DND-41 (cell line): ENCODE measurements at regions not wholly inside any gene's neighbourhood (a gene's known extent, or its start where the extent isn't known, plus 50 kb on each side); places are given as distances from the start of the nearest gene placed in this dataset.

Source experiments
- CTCF ChIP-seq: IDR thresholded peaks from 2 replicates; pipeline ENCODE4 v1.5.1; 2012; ENCODE audit warnings: borderline replicate concordance, low read length, moderate library complexity, mild to moderate bottlenecking; ENCODE audit not compliant: poor library complexity, severe bottlenecking; ENCODE audit errors: extremely low read depth
- EZH2 ChIP-seq: IDR thresholded peaks from 3 replicates; pipeline ENCODE4 v1.6.1; 2012; ENCODE audit warnings: borderline replicate concordance, low read depth, mild to moderate bottlenecking, moderate library complexity, low read length, inconsistent platforms; ENCODE audit not compliant: severe bottlenecking

GRCh38 chr15:26081758-26082220 is 218.7 kb upstream of the ATP10A start:
- TF ChIP-seq CTCF (no peak), EZH2 (no peak)
